RWPE1 (cell line): ENCODE measurements at regions not wholly inside any gene's neighbourhood (a gene's known extent, or its start where the extent isn't known, plus 50 kb on each side); places are given as distances from the start of the nearest gene placed in this dataset.
A peak's percentile ranks its signal among the peaks of the same experiment; 100 is the strongest.

Experiments
- CTCF ChIA-PET: fragments of 350-600 bp; sonication (Branson Sonifier 250); formaldehyde crosslinking; extraction: SDS; loops from one replicate; lab custom pipeline; 2021; lab: Yijun Ruan, JAX
- POLR2A ChIA-PET: fragments of 400-600 bp; formaldehyde crosslinking; extraction: SDS; loops from one replicate; lab custom pipeline; 2020; ENCODE audit warnings: antibody characterized with exemption; ENCODE audit not compliant: low non-redundant PET; lab: Yijun Ruan, JAX
- DNase-seq: peaks from one replicate; pipeline ENCODE4 v3.0.0; 2012; ENCODE audit warnings: low spot score
- H3K27ac ChIP-seq: fragments of 450-650 bp; 2 replicates; pipeline ENCODE4 v1.5.1; 2017
- TF ChIP-seq, protein P1 (sequence below): fragments of 450-650 bp; conservative IDR thresholded peaks from 2 replicates; pipeline ENCODE4 v1.5.1; 2017; ENCODE audit warnings: low read depth, mild to moderate bottlenecking

DNA sequence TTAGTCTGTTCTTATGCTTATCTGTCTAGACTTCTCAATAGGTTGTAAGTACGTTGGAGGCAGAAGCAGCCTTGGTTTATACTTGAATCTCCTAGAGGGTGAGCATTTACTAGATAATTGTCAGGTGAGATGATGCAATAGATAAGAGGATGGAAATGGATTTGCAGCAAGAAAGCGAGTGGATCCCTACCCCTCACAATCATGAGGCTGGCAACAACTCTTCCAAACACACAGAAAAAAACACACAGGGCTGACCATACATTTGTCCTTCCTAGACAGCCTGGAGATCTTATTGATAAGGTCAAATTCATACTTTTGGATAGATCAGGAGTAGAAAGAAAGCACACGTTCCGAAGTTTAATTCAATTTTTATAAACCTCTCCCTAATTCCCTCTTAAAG, 481.4 kb upstream of the CAMK1G start:
- no peak for DNase-seq
- no peak overlapping the region for H3K27ac ChIP-seq
- TF ChIP-seq, protein P1, sequence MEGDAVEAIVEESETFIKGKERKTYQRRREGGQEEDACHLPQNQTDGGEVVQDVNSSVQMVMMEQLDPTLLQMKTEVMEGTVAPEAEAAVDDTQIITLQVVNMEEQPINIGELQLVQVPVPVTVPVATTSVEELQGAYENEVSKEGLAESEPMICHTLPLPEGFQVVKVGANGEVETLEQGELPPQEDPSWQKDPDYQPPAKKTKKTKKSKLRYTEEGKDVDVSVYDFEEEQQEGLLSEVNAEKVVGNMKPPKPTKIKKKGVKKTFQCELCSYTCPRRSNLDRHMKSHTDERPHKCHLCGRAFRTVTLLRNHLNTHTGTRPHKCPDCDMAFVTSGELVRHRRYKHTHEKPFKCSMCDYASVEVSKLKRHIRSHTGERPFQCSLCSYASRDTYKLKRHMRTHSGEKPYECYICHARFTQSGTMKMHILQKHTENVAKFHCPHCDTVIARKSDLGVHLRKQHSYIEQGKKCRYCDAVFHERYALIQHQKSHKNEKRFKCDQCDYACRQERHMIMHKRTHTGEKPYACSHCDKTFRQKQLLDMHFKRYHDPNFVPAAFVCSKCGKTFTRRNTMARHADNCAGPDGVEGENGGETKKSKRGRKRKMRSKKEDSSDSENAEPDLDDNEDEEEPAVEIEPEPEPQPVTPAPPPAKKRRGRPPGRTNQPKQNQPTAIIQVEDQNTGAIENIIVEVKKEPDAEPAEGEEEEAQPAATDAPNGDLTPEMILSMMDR: no peak
- CTCF ChIA-PET: interaction anchor here (0.7 kb wide), 1 partner anchor 193 kb away, joined by 3 read pairs; no protein-coding TSS in a partner anchor
- POLR2A ChIA-PET: no interaction called here

GRCh38 chr1:209102531-209102930, 481.0 kb upstream of the CAMK1G start:
- TF ChIP-seq, protein P1: no peak
- ChIA-PET CTCF (interaction anchor here (0.7 to 1.1 kb wide), 2 partner anchors 8 to 104 kb away, joined by 6 read pairs; no protein-coding TSS in a partner anchor), POLR2A (no interaction called here)
- DNase-seq: no peak
- H3K27ac ChIP-seq: no peak overlapping the region

GRCh38 chr1:209103092-209103491, 480.4 kb upstream of the CAMK1G start:
- TF ChIP-seq, protein P1: no peak
- ChIA-PET CTCF (interaction anchor here (0.6 to 1.1 kb wide), 3 partner anchors 7 to 464 kb away, joined by 3 to 6 read pairs (median 6); no protein-coding TSS in a partner anchor), POLR2A (no interaction called here)
- no peak for DNase-seq
- no peak overlapping the region for H3K27ac ChIP-seq

- TF ChIP-seq, protein P1: no peak
- POLR2A ChIA-PET: no interaction called here
- DNase-seq: no peak
- CTCF ChIA-PET: interaction anchor here (0.5 to 0.6 kb wide), 2 partner anchors 93 to 103 kb away, joined by 3 to 4 read pairs; no protein-coding TSS in a partner anchor
- no peak overlapping the region for H3K27ac ChIP-seq
These were observed 478.9 kb upstream of the CAMK1G start for GRCh38 chr1:209104646-209105045.

DNA sequence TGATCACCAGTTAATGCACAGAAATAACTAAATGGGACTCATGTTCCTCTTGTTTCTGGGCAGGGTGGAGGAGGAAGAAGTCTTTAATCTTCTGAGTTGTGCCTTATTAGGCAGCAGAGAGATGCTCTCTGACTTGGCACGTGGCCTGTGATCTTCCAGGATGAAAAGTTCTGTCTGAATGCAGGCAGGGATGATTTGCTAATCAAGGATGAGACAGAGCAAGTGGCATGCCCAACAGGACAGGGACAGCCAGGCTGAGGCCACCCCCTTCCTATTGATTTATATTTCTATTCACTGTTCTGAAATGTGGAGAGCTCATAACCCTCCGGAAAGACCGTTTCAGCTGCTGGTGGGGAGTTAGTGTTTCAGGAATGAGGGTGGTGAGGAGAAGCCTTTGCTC, 477.8 kb upstream of the CAMK1G start:
- no peak for DNase-seq
- H3K27ac ChIP-seq: no peak overlapping the region
- POLR2A ChIA-PET: no interaction called here
- CTCF ChIA-PET: interaction anchor here (1.1 kb wide), 2 partner anchors 9 to 102 kb away, joined by 3 read pairs; no protein-coding TSS in a partner anchor
- TF ChIP-seq, protein P1: no peak

- TF ChIP-seq, protein P1: no peak
- no peak overlapping the region for H3K27ac ChIP-seq
- CTCF ChIA-PET: interaction anchor here (0.7 to 1.1 kb wide), 3 partner anchors 10 to 306 kb away, joined by 3 read pairs; no protein-coding TSS in a partner anchor
- POLR2A ChIA-PET: no interaction called here
- DNase-seq: peak; percentile 5
These were observed 477.2 kb upstream of the CAMK1G start for GRCh38 chr1:209106237-209106741.
